Breast epithelium (tissue), 4 donors: ENCODE measurements at regions not wholly inside any gene's neighbourhood (a gene's known extent, or its start where the extent isn't known, plus 50 kb on each side); places are given as distances from the start of the nearest gene placed in this dataset.

ENCODE experiments used
- DNase-seq, 2 donors: peaks; one replicate each; pipeline ENCODE4 v3.0.0-alpha.2; 2019; ENCODE audit warnings: low spot score in 2 of 2
- H3K27ac ChIP-seq, 2 donors: fragments of 200-600 bp; sonication (generic) in 1 of 2; one replicate each; pipeline ENCODE4 v1.5.1; 2016 to 2019; ENCODE audit warnings: mild to moderate bottlenecking in 1 of 2
- H3K27me3 ChIP-seq, 2 donors: fragments of 200-600 bp; sonication (generic) in 1 of 2; one replicate each; pipeline versions ENCODE4 v1.5.1 to v1.6.0; 2017 to 2019; ENCODE audit warnings: control low read depth in 1 of 2, mild to moderate bottlenecking in 1 of 2
- H3K36me3 ChIP-seq: fragments of 200-600 bp; one replicate; pipeline ENCODE4 v1.5.1; 2019
- H3K4me1 ChIP-seq, 2 donors: fragments of 200-600 bp; sonication (generic); one replicate each; pipeline ENCODE4 v1.5.1; 2016 to 2019; ENCODE audit warnings: control low read depth in 1 of 2
- H3K4me3 ChIP-seq, 3 donors: fragments of 200-600 bp; sonication (generic); 1 replicate in 2 of 3; 2 replicates in 1 of 3; pipeline ENCODE4 v1.5.1; 2016 to 2019; ENCODE audit warnings: mild to moderate bottlenecking in 3 of 3, moderate library complexity in 2 of 3
- H3K9me3 ChIP-seq, 2 donors: fragments of 200-600 bp; sonication (generic) in 1 of 2; one replicate each; pipeline ENCODE4 v1.5.1; 2016 to 2019; ENCODE audit warnings: control low read depth in 1 of 2
- CTCF ChIP-seq, 3 donors: fragments of 450-650 bp; IDR thresholded peaks; one replicate each; pipeline ENCODE4 v1.5.1; 2016 to 2017; ENCODE audit warnings: antibody characterized with exemption in 3 of 3, mild to moderate bottlenecking in 3 of 3, moderate library complexity in 3 of 3
- POLR2A ChIP-seq: fragments of 450-650 bp; IDR thresholded peaks from one replicate; pipeline ENCODE4 v1.6.1; 2016; ENCODE audit warnings: antibody characterized with exemption, mild to moderate bottlenecking, moderate library complexity
- POLR2AphosphoS5 ChIP-seq, 3 donors: sonication (generic); formaldehyde crosslinking; IDR thresholded peaks; one replicate each; pipeline ENCODE4 v1.6.1; 2017; ENCODE audit warnings: antibody characterized with exemption in 3 of 3
- intact Hi-C: fragments of 100-400 bp; cut with DNase I; formaldehyde crosslinking; loops from one replicate; pipeline ENCODE4 v1.15.1; 2023; ENCODE audit warnings: low total_unique reads

GRCh38 chrX:15908603-15909290, 54.1 kb upstream of the AP1S2 start:
- H3K4me1 ChIP-seq, result no peaks in the 10 kb centered on the region
- no peak for TF ChIP-seq CTCF (IDR thresholded peaks at IDR 0.05)
- TF ChIP-seq POLR2AphosphoS5 (IDR thresholded peaks at IDR 0.05), result no peak
- no peak for TF ChIP-seq POLR2A
- intact Hi-C loops, result no loop called here

DNA sequence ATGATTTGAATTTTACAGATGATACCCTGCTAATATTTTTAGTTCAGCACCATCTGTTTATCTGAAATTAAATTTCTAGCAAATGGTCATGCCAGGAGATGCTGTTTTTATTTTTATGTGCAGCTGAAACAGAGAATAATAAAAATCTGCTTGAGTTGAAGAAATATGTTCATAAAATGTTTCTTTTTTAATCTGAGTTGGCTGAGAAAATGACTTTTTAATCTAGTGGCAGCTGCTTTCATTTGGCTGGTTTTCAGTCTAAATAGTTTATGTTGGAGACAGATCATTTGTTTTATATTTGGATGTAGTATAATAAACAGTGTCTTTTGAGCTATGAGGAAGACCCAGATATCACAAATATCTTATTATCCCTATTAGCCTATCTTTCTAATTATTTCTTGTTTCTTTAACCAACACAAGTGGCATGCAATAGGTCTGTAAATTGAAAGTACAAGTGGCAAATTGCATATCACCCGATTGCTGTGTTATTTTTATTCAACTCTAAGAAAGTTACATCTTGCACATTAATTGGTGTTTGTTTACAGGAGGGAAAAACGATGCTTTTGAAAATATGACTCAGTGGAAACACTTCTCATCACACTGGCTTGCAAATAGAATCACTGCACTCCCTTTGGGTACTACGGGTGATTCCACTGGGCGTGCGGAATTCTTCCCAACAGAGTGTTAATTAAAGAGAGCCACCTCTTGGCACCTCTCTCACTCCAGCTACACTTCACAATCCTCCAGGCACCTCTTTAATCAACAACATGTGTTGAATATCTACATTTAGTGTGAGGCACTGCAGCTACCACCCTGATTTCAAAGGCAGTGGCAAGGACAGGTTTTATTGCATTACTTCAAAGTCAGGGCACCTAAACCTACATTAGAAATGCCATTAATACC, 51.7 kb upstream of the AP1S2 start:
- H3K27ac ChIP-seq, result no peak overlapping the region
- TF ChIP-seq POLR2AphosphoS5 (IDR thresholded peaks at IDR 0.05) (no peak), CTCF (IDR thresholded peaks at IDR 0.05) (no peak), POLR2A (no peak)
- intact Hi-C loops, result no loop called here
- H3K4me1 ChIP-seq, result no peaks in the 10 kb centered on the region
- no peaks in the 10 kb centered on the region for H3K36me3 ChIP-seq
- peaks cover 0 to under 1% of the 10 kb centered on the region in 2 donors for H3K9me3 ChIP-seq
- H3K27me3 ChIP-seq, result peaks cover 0 to 28% of the 10 kb centered on the region in 2 donors
- no peak overlapping the region for H3K4me3 ChIP-seq
- no peak for DNase-seq

More at GRCh38 chrX:15908603-15909290, 54.1 kb upstream of the AP1S2 start:
- H3K27me3 ChIP-seq, result peaks cover 0 to 29% of the 10 kb centered on the region in 2 donors
- H3K9me3 ChIP-seq, result no peaks in the 10 kb centered on the region
- H3K36me3 ChIP-seq, result no peaks in the 10 kb centered on the region
- peak overlapping the region in 1 of 2 donors; percentile 17 for H3K27ac ChIP-seq
- H3K4me3 ChIP-seq, result no peak overlapping the region
- DNase-seq, result no peak
